Neural cell (in vitro differentiated cells): ENCODE measurements at regions not wholly inside any gene's neighbourhood (a gene's known extent, or its start where the extent isn't known, plus 50 kb on each side); places are given as distances from the start of the nearest gene placed in this dataset.

ENCODE experiments used
- H2AFZ ChIP-seq: fragments of 200-600, 300-800 bp; sonication (generic), shearing (Covaris generic); 2 replicates; pipeline ENCODE4 v1.6.0; 2014; ENCODE audit warnings: low read depth, mild to moderate bottlenecking, antibody characterized with exemption, low read length, moderate library complexity
- H3F3A ChIP-seq: fragments of 200-600 bp; shearing (Covaris generic); 2 replicates; pipeline ENCODE4 v1.6.1; 2016; ENCODE audit warnings: mild to moderate bottlenecking, moderate library complexity, mixed read lengths, antibody characterized with exemption, low read length; ENCODE audit not compliant: insufficient read depth, poor library complexity, severe bottlenecking
- H3K27ac ChIP-seq: fragments of 200-600, 300-800 bp; sonication (generic), shearing (Covaris generic); 2 replicates; pipeline ENCODE4 v1.5.1; 2014; ENCODE audit warnings: mild to moderate bottlenecking, low read length, moderate library complexity
- H3K27me3 ChIP-seq: fragments of 300-800, 200-600 bp; sonication (generic), shearing (Covaris generic); 2 replicates; pipeline ENCODE4 v1.6.0; 2014; ENCODE audit warnings: mild to moderate bottlenecking, low read depth, low read length, moderate library complexity; ENCODE audit not compliant: insufficient read depth
- H3K36me3 ChIP-seq: fragments of 300-800, 200-600 bp; sonication (generic), shearing (Covaris generic); 2 replicates; pipeline ENCODE4 v1.5.1; 2014; ENCODE audit warnings: mild to moderate bottlenecking, antibody characterized with exemption, low read length, moderate library complexity; ENCODE audit not compliant: insufficient read depth
- H3K4me2 ChIP-seq: fragments of 300-800, 200-600 bp; sonication (generic), shearing (Covaris generic); 2 replicates; pipeline ENCODE4 v1.6.0; 2014; ENCODE audit warnings: mild to moderate bottlenecking, low read length
- H3K4me3 ChIP-seq: fragments of 300-800, 200-600 bp; sonication (generic), shearing (Covaris generic); 2 replicates; pipeline ENCODE4 v1.5.1; 2014; ENCODE audit warnings: mild to moderate bottlenecking, low read length, moderate library complexity
- H3K79me2 ChIP-seq: fragments of 200-600 bp; shearing (Covaris generic); replicated peaks from 2 replicates; pipeline ENCODE4 v1.6.0; 2014; ENCODE audit warnings: mild to moderate bottlenecking, low read length, moderate library complexity; ENCODE audit not compliant: insufficient read depth
- H3K9ac ChIP-seq: fragments of 300-800, 200-600 bp; sonication (generic), shearing (Covaris generic); 2 replicates; pipeline ENCODE4 v1.6.1; 2016; ENCODE audit warnings: mild to moderate bottlenecking, low read length, mixed read lengths
- H3K9me2 ChIP-seq: fragments of 200-600 bp; shearing (Covaris generic); 2 replicates; pipeline ENCODE4 v1.6.1; 2016; ENCODE audit warnings: mild to moderate bottlenecking, low read length, mixed read lengths; ENCODE audit not compliant: insufficient read depth
- H3K9me3 ChIP-seq: fragments of 200-600, 300-800 bp; sonication (generic), shearing (Covaris generic); 2 replicates; pipeline ENCODE4 v1.6.1; 2016; ENCODE audit warnings: mild to moderate bottlenecking, mixed run types, low read length, moderate library complexity, mixed read lengths
- H4K20me1 ChIP-seq: fragments of 200-600 bp; shearing (Covaris generic); 2 replicates; pipeline ENCODE4 v1.6.1; 2016; ENCODE audit warnings: mild to moderate bottlenecking, mixed run types; ENCODE audit not compliant: insufficient read depth
- EP300 ChIP-seq: fragments of 450-650 bp; conservative IDR thresholded peaks from 2 replicates; pipeline ENCODE4 v1.6.1; 2014; ENCODE audit warnings: antibody characterized with exemption, mild to moderate bottlenecking, moderate library complexity; ENCODE audit not compliant: poor library complexity, severe bottlenecking
- EZH2 ChIP-seq: fragments of 200-600, 300-800 bp; shearing (Covaris generic), sonication (generic); IDR thresholded peaks from 2 replicates; pipeline ENCODE4 v1.6.1; 2014; ENCODE audit warnings: antibody characterized with exemption, low read length, borderline replicate concordance, mild to moderate bottlenecking; ENCODE audit not compliant: insufficient read depth, poor library complexity, severe bottlenecking
- MXI1 ChIP-seq: fragments of 450-650 bp; conservative IDR thresholded peaks from 2 replicates; pipeline ENCODE4 v1.6.1; 2014; ENCODE audit warnings: antibody characterized with exemption, mild to moderate bottlenecking; ENCODE audit not compliant: poor library complexity, severe bottlenecking
- POLR2AphosphoS5 ChIP-seq: IDR thresholded peaks from 2 replicates; pipeline ENCODE4 v1.6.1; 2012
- RAD21 ChIP-seq: fragments of 450-650 bp; conservative IDR thresholded peaks from 2 replicates; pipeline ENCODE4 v1.6.1; 2014; ENCODE audit warnings: antibody characterized with exemption, mild to moderate bottlenecking, moderate library complexity
- SMC3 ChIP-seq: fragments of 450-650 bp; conservative IDR thresholded peaks from 2 replicates; pipeline ENCODE4 v1.6.1; 2014; ENCODE audit warnings: antibody characterized with exemption, mild to moderate bottlenecking, moderate library complexity; ENCODE audit not compliant: poor library complexity
- TAF1 ChIP-seq: IDR thresholded peaks from 2 replicates; pipeline ENCODE4 v1.6.1; 2012; ENCODE audit warnings: low read depth
- TF ChIP-seq, protein P1 (sequence below): IDR thresholded peaks from 2 replicates; pipeline ENCODE4 v1.6.1; 2012; ENCODE audit warnings: borderline replicate concordance
- TF ChIP-seq, protein P2 (sequence below): fragments of 450-650 bp; IDR thresholded peaks from 2 replicates; pipeline ENCODE4 v1.5.1; 2014; ENCODE audit warnings: antibody characterized with exemption, mild to moderate bottlenecking, moderate library complexity; ENCODE audit not compliant: poor library complexity, severe bottlenecking

DNA sequence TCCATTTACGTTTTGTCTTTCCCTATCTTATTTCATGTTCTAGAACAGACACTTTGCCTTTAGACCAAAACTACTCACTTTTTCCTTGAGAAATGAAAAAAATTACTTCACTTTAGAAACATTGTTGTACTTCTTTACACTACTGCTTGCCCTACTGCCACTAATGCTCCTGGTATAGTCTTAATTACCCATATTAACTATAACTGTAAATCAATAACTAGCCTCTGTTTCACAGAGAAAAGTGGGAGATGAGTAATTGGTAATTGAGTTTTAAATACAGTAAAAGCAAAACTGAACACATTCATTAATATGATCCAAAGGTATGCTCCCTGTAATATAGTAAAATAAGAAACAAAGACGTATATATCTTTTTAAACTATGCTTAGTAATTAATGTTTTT is 111.1 kb upstream of the JADE1 start:
- H3K27me3 ChIP-seq = no peaks in the 10 kb centered on the region
- no peak overlapping the region for H3K27ac ChIP-seq
- TF ChIP-seq, protein P1, sequence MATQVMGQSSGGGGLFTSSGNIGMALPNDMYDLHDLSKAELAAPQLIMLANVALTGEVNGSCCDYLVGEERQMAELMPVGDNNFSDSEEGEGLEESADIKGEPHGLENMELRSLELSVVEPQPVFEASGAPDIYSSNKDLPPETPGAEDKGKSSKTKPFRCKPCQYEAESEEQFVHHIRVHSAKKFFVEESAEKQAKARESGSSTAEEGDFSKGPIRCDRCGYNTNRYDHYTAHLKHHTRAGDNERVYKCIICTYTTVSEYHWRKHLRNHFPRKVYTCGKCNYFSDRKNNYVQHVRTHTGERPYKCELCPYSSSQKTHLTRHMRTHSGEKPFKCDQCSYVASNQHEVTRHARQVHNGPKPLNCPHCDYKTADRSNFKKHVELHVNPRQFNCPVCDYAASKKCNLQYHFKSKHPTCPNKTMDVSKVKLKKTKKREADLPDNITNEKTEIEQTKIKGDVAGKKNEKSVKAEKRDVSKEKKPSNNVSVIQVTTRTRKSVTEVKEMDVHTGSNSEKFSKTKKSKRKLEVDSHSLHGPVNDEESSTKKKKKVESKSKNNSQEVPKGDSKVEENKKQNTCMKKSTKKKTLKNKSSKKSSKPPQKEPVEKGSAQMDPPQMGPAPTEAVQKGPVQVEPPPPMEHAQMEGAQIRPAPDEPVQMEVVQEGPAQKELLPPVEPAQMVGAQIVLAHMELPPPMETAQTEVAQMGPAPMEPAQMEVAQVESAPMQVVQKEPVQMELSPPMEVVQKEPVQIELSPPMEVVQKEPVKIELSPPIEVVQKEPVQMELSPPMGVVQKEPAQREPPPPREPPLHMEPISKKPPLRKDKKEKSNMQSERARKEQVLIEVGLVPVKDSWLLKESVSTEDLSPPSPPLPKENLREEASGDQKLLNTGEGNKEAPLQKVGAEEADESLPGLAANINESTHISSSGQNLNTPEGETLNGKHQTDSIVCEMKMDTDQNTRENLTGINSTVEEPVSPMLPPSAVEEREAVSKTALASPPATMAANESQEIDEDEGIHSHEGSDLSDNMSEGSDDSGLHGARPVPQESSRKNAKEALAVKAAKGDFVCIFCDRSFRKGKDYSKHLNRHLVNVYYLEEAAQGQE = no peak
- H2AFZ ChIP-seq = no peak overlapping the region
- H4K20me1 ChIP-seq = no peaks in the 10 kb centered on the region
- H3K36me3 ChIP-seq = no peaks in the 10 kb centered on the region
- H3K4me3 ChIP-seq = no peak overlapping the region
- no peak overlapping the region for H3K4me2 ChIP-seq
- no peaks in the 10 kb centered on the region for H3K9me3 ChIP-seq
- no peaks in the 10 kb centered on the region for H3K9me2 ChIP-seq
- no peaks in the 10 kb centered on the region for H3F3A ChIP-seq
- H3K9ac ChIP-seq = no peak overlapping the region
- H3K79me2 ChIP-seq = no peaks in the 10 kb centered on the region

DNA sequence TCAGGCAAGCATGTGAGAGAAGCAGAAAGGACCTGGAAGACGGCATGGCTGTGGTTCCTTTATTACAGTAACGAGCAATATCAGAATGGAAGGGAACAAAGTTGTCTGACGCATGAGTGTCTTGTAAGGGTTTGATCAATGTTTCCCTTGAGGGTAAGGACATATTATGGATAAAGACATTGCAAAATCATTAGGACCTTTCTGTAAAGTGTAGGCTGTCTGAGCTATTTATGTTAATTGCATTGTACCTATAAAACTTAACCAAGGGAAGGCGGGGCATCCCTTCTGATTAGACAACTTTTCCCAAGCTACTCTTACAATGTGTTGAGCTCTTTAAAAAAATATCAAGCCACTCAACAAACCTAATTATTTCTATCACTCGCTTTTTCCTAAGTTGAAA is 112.2 kb upstream of the JADE1 start:
- no peak for TF ChIP-seq MXI1
- TF ChIP-seq EZH2 = no peak
- no peak for TF ChIP-seq SMC3
- TF ChIP-seq EP300 = no peak
- TF ChIP-seq, protein P1 = no peak
- TF ChIP-seq TAF1 = no peak
- TF ChIP-seq, protein P2, sequence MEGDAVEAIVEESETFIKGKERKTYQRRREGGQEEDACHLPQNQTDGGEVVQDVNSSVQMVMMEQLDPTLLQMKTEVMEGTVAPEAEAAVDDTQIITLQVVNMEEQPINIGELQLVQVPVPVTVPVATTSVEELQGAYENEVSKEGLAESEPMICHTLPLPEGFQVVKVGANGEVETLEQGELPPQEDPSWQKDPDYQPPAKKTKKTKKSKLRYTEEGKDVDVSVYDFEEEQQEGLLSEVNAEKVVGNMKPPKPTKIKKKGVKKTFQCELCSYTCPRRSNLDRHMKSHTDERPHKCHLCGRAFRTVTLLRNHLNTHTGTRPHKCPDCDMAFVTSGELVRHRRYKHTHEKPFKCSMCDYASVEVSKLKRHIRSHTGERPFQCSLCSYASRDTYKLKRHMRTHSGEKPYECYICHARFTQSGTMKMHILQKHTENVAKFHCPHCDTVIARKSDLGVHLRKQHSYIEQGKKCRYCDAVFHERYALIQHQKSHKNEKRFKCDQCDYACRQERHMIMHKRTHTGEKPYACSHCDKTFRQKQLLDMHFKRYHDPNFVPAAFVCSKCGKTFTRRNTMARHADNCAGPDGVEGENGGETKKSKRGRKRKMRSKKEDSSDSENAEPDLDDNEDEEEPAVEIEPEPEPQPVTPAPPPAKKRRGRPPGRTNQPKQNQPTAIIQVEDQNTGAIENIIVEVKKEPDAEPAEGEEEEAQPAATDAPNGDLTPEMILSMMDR = no peak
- TF ChIP-seq POLR2AphosphoS5 = no peak
- TF ChIP-seq RAD21 = no peak
- Histone ChIP-seq H3K4me3 (no peak overlapping the region), H3K27me3 (no peaks in the 10 kb centered on the region), H3K27ac (no peak overlapping the region), H3K9me3 (no peaks in the 10 kb centered on the region), H3F3A (no peaks in the 10 kb centered on the region), H3K79me2 (no peaks in the 10 kb centered on the region), H3K9ac (no peak overlapping the region), H4K20me1 (no peaks in the 10 kb centered on the region), H3K36me3 (no peaks in the 10 kb centered on the region), H2AFZ (no peak overlapping the region), H3K4me2 (no peak overlapping the region), H3K9me2 (no peaks in the 10 kb centered on the region)
